NT2/D1 (cell line): ENCODE measurements at regions not wholly inside any gene's neighbourhood (a gene's known extent, or its start where the extent isn't known, plus 50 kb on each side); places are given as distances from the start of the nearest gene placed in this dataset.

Experiments
- SUZ12 ChIP-seq: IDR thresholded peaks from 2 replicates; pipeline ENCODE4 v1.6.1; 2011; ENCODE audit not compliant: insufficient read length, insufficient read depth; ENCODE audit errors: extremely low read depth
- YY1 ChIP-seq: IDR thresholded peaks from 2 replicates; pipeline ENCODE4 v1.6.1; 2011; ENCODE audit not compliant: insufficient read length, insufficient read depth
- ZNF274 ChIP-seq: IDR thresholded peaks from 2 replicates; pipeline ENCODE4 v1.6.1; 2011; ENCODE audit warnings: mild to moderate bottlenecking, low read depth, low read length

- TF ChIP-seq ZNF274 (no peak), YY1 (no peak), SUZ12 (no peak)
Measured at GRCh38 chr3:82568776-82569338, 807.4 kb upstream of the GBE1 start.
